A549 (cell line): ENCODE measurements at regions not wholly inside any gene's neighbourhood (a gene's known extent, or its start where the extent isn't known, plus 50 kb on each side); places are given as distances from the start of the nearest gene placed in this dataset.

Experiments
- ATAC-seq, 2 experiments: fragments of 200-7000 bp in 1 of 2; fragments of >200 bp in 1 of 2; cut with Nextera tagmentation in 1 of 2; cut with Tn5 transposase in 1 of 2; 3 replicates each; pipeline versions ENCODE4 v1.8.0 to v1.9.1; 2018 to 2020; ENCODE audit warnings: mild to moderate bottlenecking in 1 of 2, moderate library complexity in 1 of 2
- CTCF ChIA-PET: fragments of 300-600 bp; sonication (Branson Sonifier 250); formaldehyde crosslinking; extraction: SDS; loops from one replicate; lab custom pipeline; 2021; ENCODE audit warnings: antibody characterized with exemption, inconsistent platforms; lab: Yijun Ruan, JAX
- POLR2A ChIA-PET: fragments of 350-600 bp; formaldehyde crosslinking; extraction: SDS; loops from one replicate; lab custom pipeline; 2021; ENCODE audit warnings: antibody characterized with exemption, inconsistent platforms; lab: Yijun Ruan, JAX
- DNase-seq, 2 experiments: peaks; one replicate each; pipeline versions ENCODE4 v3.0.0 to v3.0.0-alpha.2; 2011 to 2016; ENCODE audit warnings: low read depth in 1 of 2, low spot score in 1 of 2
- FAIRE-seq: peaks from 2 replicates; lab custom pipeline; 2011; peaks lifted over from hg19 to GRCh38; lab: Jason Lieb, UNC
- H3K27ac ChIP-seq, 2 experiments: fragments of >200 bp; sonication (Bioruptor Twin); formaldehyde crosslinking; 3 replicates each; pipeline ENCODE4 v1.5.1; 2016 to 2017
- H3K4me1 ChIP-seq: fragments of >200 bp; sonication (Bioruptor Twin); formaldehyde crosslinking; 3 replicates; pipeline ENCODE4 v1.6.1; 2016
- H3K4me2 ChIP-seq: fragments of >200 bp; sonication (Bioruptor Twin); formaldehyde crosslinking; 3 replicates; pipeline ENCODE4 v1.6.1; 2016
- H3K4me3 ChIP-seq: fragments of >200 bp; sonication (Bioruptor Twin); formaldehyde crosslinking; 3 replicates; pipeline ENCODE4 v1.5.1; 2016
- H3K9me3 ChIP-seq: fragments of >200 bp; sonication (Bioruptor Twin); formaldehyde crosslinking; 3 replicates; pipeline ENCODE4 v1.6.1; 2016
- CEBPB ChIP-seq, 2 experiments: fragments of >200 bp in 1 of 2; sonication (Bioruptor Twin) in 1 of 2; formaldehyde crosslinking in 1 of 2; IDR thresholded peaks; 2 replicates each; pipeline ENCODE4 v1.6.1; 2012 to 2016
- CHD2 ChIP-seq: fragments of 150-350 bp; IDR thresholded peaks from 2 replicates; pipeline ENCODE4 v1.6.1; 2014; ENCODE audit warnings: low read length; ENCODE audit not compliant: partially characterized antibody
- CHD4 ChIP-seq: fragments of 200-600 bp; sonication (generic); IDR thresholded peaks from 2 replicates; pipeline ENCODE4 v1.6.1; 2016; ENCODE audit warnings: antibody characterized with exemption, mild to moderate bottlenecking, borderline replicate concordance
- EHMT2 ChIP-seq: fragments of 200-600 bp; sonication (generic); IDR thresholded peaks from 2 replicates; pipeline ENCODE4 v1.6.1; 2016; ENCODE audit warnings: antibody characterized with exemption, low read depth, mild to moderate bottlenecking, moderate library complexity
- EP300 ChIP-seq, 2 experiments: fragments of >200 bp; sonication (Bioruptor Twin); formaldehyde crosslinking; IDR thresholded peaks; 2 replicates in 1 of 2; 3 replicates in 1 of 2; pipeline ENCODE4 v1.6.1; 2016 to 2017
- FOSB ChIP-seq: fragments of 250-450 bp; sonication (Bioruptor Pico); IDR thresholded peaks from 2 replicates; pipeline ENCODE4 v1.5.0; 2020; ENCODE audit warnings: mild to moderate bottlenecking, moderate library complexity
- HOXB5 ChIP-seq: fragments of 250-450 bp; sonication (Bioruptor Pico); IDR thresholded peaks from 2 replicates; pipeline ENCODE4 v1.5.0; 2020; ENCODE audit warnings: mild to moderate bottlenecking, moderate library complexity
- JUN ChIP-seq, 2 experiments: fragments of >200 bp; sonication (Bioruptor Twin); formaldehyde crosslinking; IDR thresholded peaks; 2 replicates in 1 of 2; 3 replicates in 1 of 2; pipeline ENCODE4 v1.6.1; 2016 to 2017
- KDM5A ChIP-seq: fragments of 200-600 bp; sonication (generic); IDR thresholded peaks from 2 replicates; pipeline ENCODE4 v1.6.1; 2016; ENCODE audit warnings: antibody characterized with exemption, mild to moderate bottlenecking
- MAFK ChIP-seq: fragments of 450-650 bp; IDR thresholded peaks from 2 replicates; pipeline ENCODE4 v1.6.1; 2014; ENCODE audit not compliant: partially characterized antibody
- NPAS2 ChIP-seq: fragments of 250-450 bp; sonication (Bioruptor Pico); IDR thresholded peaks from 2 replicates; pipeline ENCODE4 v1.8.0; 2022; ENCODE audit warnings: mild to moderate bottlenecking, moderate library complexity, borderline replicate concordance
- PHF8 ChIP-seq: fragments of 200-600 bp; sonication (generic); IDR thresholded peaks from 2 replicates; pipeline ENCODE4 v1.6.1; 2016; ENCODE audit warnings: low read depth, mild to moderate bottlenecking, antibody characterized with exemption, moderate library complexity, borderline replicate concordance
- RCOR1 ChIP-seq: fragments of 150-350 bp; IDR thresholded peaks from 2 replicates; pipeline ENCODE4 v1.6.1; 2014; ENCODE audit warnings: antibody characterized with exemption, low read length, low read depth
- RNF2 ChIP-seq: fragments of 200-600 bp; sonication (generic); IDR thresholded peaks from 2 replicates; pipeline ENCODE4 v1.6.1; 2016; ENCODE audit warnings: low read depth, mild to moderate bottlenecking, antibody characterized with exemption, moderate library complexity, borderline replicate concordance
- SMC3 ChIP-seq: fragments of >200 bp; sonication (Bioruptor Twin); formaldehyde crosslinking; IDR thresholded peaks from 3 replicates; pipeline ENCODE4 v1.6.1; 2018; ENCODE audit warnings: inconsistent platforms
- ZC3H11A ChIP-seq: fragments of 450-650 bp; IDR thresholded peaks from 2 replicates; pipeline ENCODE4 v1.6.1; 2014; ENCODE audit warnings: antibody characterized with exemption, mild to moderate bottlenecking
- WGBS: methylation state at CpG from one replicate; pipeline ENCODE4 v1.1.6; 2017; ENCODE audit errors: missing lambda C conversion rate; 5-methylcytosine and 5-hydroxymethylcytosine counted together
- TF ChIP-seq, protein P1 (sequence below): fragments of 200-600 bp; sonication (generic); IDR thresholded peaks from 2 replicates; pipeline ENCODE4 v1.6.1; 2016; ENCODE audit warnings: antibody characterized with exemption, mild to moderate bottlenecking, moderate library complexity
- TF ChIP-seq, protein P2 (sequence below): fragments of 150-350 bp; IDR thresholded peaks from 2 replicates; pipeline ENCODE4 v1.6.1; 2014; ENCODE audit warnings: low read depth, mild to moderate bottlenecking, low read length
- TF ChIP-seq, protein P3 (sequence below): IDR thresholded peaks from 2 replicates; pipeline ENCODE4 v1.6.1; 2012; ENCODE audit warnings: low read depth, borderline replicate concordance
- TF ChIP-seq, protein P4 (sequence below): fragments of >200 bp; sonication (Bioruptor Twin); formaldehyde crosslinking; IDR thresholded peaks from 3 replicates; pipeline ENCODE4 v1.6.1; 2016
- TF ChIP-seq, protein P5 (sequence below): fragments of 450-650 bp; IDR thresholded peaks from 2 replicates; pipeline ENCODE4 v1.6.1; 2014; ENCODE audit warnings: antibody characterized with exemption

DNA sequence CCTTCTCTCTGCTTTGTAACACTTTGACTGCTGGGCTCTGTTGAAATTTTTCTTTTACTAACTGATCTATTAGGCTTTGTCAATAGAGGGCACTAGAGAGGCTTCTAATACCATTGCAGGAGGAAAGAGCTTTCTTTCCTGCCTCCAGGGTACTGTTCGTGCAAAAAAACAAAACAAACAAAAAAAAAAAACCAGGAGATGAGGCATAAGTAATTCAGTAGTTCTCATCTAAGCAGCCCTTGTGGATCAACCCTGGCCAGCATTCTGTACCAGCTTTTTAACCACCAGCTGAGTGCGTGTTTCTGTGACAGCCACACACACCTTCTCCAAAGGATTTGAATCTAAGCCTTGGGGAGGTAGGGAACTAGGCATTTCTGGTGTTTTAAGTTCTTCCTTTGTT is 1707.6 kb upstream of the SLC10A2 start (continued):
- TF ChIP-seq, protein P1, sequence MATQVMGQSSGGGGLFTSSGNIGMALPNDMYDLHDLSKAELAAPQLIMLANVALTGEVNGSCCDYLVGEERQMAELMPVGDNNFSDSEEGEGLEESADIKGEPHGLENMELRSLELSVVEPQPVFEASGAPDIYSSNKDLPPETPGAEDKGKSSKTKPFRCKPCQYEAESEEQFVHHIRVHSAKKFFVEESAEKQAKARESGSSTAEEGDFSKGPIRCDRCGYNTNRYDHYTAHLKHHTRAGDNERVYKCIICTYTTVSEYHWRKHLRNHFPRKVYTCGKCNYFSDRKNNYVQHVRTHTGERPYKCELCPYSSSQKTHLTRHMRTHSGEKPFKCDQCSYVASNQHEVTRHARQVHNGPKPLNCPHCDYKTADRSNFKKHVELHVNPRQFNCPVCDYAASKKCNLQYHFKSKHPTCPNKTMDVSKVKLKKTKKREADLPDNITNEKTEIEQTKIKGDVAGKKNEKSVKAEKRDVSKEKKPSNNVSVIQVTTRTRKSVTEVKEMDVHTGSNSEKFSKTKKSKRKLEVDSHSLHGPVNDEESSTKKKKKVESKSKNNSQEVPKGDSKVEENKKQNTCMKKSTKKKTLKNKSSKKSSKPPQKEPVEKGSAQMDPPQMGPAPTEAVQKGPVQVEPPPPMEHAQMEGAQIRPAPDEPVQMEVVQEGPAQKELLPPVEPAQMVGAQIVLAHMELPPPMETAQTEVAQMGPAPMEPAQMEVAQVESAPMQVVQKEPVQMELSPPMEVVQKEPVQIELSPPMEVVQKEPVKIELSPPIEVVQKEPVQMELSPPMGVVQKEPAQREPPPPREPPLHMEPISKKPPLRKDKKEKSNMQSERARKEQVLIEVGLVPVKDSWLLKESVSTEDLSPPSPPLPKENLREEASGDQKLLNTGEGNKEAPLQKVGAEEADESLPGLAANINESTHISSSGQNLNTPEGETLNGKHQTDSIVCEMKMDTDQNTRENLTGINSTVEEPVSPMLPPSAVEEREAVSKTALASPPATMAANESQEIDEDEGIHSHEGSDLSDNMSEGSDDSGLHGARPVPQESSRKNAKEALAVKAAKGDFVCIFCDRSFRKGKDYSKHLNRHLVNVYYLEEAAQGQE = no peak
- TF ChIP-seq RCOR1 (no peak), ZC3H11A (no peak), SMC3 (no peak), KDM5A (no peak)
- TF ChIP-seq, protein P2, sequence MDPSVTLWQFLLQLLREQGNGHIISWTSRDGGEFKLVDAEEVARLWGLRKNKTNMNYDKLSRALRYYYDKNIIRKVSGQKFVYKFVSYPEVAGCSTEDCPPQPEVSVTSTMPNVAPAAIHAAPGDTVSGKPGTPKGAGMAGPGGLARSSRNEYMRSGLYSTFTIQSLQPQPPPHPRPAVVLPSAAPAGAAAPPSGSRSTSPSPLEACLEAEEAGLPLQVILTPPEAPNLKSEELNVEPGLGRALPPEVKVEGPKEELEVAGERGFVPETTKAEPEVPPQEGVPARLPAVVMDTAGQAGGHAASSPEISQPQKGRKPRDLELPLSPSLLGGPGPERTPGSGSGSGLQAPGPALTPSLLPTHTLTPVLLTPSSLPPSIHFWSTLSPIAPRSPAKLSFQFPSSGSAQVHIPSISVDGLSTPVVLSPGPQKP = no peak
- TF ChIP-seq, protein P3, sequence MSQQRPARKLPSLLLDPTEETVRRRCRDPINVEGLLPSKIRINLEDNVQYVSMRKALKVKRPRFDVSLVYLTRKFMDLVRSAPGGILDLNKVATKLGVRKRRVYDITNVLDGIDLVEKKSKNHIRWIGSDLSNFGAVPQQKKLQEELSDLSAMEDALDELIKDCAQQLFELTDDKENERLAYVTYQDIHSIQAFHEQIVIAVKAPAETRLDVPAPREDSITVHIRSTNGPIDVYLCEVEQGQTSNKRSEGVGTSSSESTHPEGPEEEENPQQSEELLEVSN = no peak

DNA sequence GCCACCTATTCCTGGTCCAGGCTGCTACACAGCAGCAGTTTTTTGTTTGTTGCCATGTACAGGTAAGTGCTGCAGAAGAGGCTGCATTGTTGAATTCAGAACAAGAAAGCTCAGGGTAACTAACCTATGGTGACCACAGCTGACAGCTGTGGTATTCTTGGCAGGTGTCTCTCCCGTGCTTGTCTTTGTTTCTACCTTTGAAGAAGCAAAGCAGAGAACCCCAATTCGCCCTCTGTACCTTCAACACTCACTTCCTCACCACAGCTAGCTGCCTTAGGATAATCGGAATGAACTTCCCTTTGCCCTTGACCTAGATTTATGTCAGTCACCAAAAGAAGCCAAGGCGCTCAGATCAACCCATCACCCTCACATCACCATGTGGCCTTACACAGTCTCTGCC is 1703.3 kb upstream of the SLC10A2 start:
- no peak for FAIRE-seq
- ATAC-seq = no peak
- Histone ChIP-seq H3K4me3 (no peak overlapping the region), H3K4me2 (no peak overlapping the region), H3K4me1 (no peaks in the 10 kb centered on the region), H3K9me3 (no peaks in the 10 kb centered on the region), H3K27ac (no peak overlapping the region)
- whole genome bisulfite sequencing = 15% methylated on average over 4 of the region's 4 CpGs
- TF ChIP-seq FOSB (CRISPR knock-in tag) (no peak), JUN (IDR thresholded peaks at IDR 0.05) (no peak), HOXB5 (CRISPR knock-in tag) (no peak), CHD4 (no peak)
- ChIA-PET POLR2A (no interaction called here), CTCF (no interaction called here)
- DNase-seq = no peak

DNA sequence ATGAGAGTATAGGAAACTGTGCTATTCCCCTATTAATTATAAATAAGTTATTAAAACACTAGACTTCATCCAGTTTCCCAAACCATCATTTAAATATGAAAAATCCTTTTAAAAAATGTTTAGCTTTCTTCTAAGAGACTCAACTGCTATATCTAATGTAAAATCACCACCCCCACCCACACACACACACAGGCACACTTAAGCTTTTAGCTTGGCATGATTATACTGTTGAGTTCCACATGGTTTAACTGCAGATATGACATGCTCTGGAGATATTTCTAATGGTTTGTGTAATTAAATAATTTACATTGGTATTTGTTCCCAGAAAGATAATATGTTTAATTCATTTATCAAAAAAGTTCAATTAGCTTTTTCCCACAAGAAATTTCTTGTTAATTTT is 1700.1 kb upstream of the SLC10A2 start:
- Histone ChIP-seq H3K4me2 (no peak overlapping the region), H3K4me1 (no peaks in the 10 kb centered on the region), H3K27ac (no peak overlapping the region), H3K9me3 (no peaks in the 10 kb centered on the region)
- POLR2A ChIA-PET = no interaction called here
- no peak for DNase-seq
- TF ChIP-seq, protein P4, sequence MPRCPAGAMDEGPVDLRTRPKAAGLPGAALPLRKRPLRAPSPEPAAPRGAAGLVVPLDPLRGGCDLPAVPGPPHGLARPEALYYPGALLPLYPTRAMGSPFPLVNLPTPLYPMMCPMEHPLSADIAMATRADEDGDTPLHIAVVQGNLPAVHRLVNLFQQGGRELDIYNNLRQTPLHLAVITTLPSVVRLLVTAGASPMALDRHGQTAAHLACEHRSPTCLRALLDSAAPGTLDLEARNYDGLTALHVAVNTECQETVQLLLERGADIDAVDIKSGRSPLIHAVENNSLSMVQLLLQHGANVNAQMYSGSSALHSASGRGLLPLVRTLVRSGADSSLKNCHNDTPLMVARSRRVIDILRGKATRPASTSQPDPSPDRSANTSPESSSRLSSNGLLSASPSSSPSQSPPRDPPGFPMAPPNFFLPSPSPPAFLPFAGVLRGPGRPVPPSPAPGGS = no peak
- TF ChIP-seq NPAS2 = no peak
- no peak for TF ChIP-seq CHD2
- no peak for TF ChIP-seq MAFK
- TF ChIP-seq, all 56 proteins: peak for 0
- ATAC-seq (no peak), FAIRE-seq (no peak)
- no peak overlapping the region for H3K4me3 ChIP-seq
- CTCF ChIA-PET = no interaction called here

DNA sequence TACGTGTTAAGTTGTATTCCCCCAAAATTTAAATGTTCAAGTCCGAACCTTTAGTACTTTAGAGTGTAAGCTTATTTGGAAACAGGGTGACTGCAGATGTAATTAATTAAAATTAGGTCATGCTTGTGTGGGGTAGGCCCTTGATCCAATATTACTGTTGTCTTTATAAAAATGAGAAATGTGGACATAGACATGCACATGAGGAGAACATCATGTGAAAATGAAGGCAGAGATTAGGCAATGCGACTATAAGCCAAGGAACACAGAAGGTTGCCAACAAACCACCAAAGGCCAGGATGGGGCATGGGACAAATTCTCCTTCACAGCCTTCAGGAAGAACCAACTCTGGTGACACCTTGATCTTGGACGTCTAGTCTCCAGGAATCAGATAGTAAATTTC is 1698.4 kb upstream of the SLC10A2 start:
- ATAC-seq = no peak
- no peak overlapping the region for H3K4me3 ChIP-seq
- H3K4me1 ChIP-seq = no peaks in the 10 kb centered on the region
- H3K9me3 ChIP-seq = no peaks in the 10 kb centered on the region
- H3K4me2 ChIP-seq = no peak overlapping the region
- POLR2A ChIA-PET = no interaction called here
- no peak for FAIRE-seq
- CTCF ChIA-PET = no interaction called here
- no peak for DNase-seq
- 3% methylated on average over 4 of the region's 4 CpGs for WGBS
- no peak overlapping the region for H3K27ac ChIP-seq
- TF ChIP-seq, protein P5, sequence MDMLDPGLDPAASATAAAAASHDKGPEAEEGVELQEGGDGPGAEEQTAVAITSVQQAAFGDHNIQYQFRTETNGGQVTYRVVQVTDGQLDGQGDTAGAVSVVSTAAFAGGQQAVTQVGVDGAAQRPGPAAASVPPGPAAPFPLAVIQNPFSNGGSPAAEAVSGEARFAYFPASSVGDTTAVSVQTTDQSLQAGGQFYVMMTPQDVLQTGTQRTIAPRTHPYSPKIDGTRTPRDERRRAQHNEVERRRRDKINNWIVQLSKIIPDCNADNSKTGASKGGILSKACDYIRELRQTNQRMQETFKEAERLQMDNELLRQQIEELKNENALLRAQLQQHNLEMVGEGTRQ = no peak
- no peak for TF ChIP-seq PHF8
- TF ChIP-seq SMC3 = no peak
- no peak for TF ChIP-seq EP300 (IDR thresholded peaks at IDR 0.05)
- no peak for TF ChIP-seq RNF2
- no peak for TF ChIP-seq CHD2
- no peak for TF ChIP-seq JUN (IDR thresholded peaks at IDR 0.05)
- TF ChIP-seq CEBPB (IDR thresholded peaks at IDR 0.05) = no peak
- TF ChIP-seq EHMT2 = no peak
- no peak for TF ChIP-seq RCOR1
